GF-D8 (cell line): ENCODE measurements at regions not wholly inside any gene's neighbourhood (a gene's known extent, or its start where the extent isn't known, plus 50 kb on each side); places are given as distances from the start of the nearest gene placed in this dataset.

Experiments
- DNase-seq: peaks from one replicate; lab custom pipeline; 2025; lab: John Stamatoyannopoulos, UW

DNA sequence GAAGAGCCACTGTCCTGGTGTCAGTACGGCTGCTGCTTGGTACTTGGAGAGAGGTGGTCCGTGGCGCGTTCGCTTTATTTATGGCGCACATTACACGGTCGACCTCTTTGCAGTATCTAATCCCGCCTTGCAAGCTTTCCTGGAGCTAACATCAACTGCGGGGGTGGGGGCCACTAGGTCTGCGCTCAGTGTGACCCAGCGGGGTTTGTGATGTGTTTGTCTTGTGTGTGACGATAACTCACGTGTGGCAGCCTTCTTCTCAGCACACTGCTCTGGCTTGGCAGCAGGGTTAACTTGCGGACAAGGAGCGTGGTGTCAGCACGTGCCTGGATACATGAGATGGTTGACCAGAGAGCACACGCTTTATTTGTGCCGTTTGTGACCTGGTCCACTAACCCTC lies 122.2 kb upstream of the RTL1 start:
- DNase-seq = no peak

DNA sequence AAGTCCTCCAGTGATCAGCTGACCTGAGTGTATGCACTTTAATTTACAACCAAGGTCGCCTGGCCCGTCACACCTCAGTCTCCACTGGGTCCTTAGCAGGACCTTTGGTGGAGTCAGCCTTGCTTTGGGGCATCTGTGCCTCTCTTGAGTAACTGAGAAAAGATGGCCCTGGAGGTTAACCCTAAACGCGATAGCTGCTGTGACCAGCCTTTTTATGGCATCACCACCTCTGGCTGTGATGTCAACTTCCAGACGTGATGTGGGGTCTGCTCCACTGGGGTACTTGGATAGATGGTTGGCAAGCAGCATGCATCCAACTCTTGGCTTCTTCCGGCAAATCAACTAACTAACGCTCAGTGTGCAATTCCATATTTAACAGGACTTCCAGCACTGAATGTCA lies 122.8 kb upstream of the RTL1 start:
- DNase-seq = no peak

DNA sequence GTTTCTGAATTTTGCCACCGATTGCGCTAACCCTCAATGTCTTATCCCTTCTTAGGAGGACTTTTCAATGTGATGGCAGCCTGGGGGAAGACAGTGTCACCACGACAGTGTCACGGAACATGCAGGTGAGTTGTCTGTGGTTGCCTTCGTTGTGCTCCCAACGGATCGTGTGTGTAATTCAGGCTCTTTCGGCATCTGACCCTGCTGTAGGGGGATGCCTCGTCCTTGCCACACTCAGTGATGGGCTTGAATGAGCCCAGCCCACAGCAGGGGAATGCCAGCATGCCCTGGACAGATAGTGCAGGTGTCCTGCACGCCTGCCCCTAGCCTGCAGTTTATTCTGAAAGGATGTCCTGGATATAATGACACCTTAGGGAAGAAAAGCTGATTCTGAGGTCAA lies 123.8 kb upstream of the RTL1 start:
- no peak for DNase-seq

DNA sequence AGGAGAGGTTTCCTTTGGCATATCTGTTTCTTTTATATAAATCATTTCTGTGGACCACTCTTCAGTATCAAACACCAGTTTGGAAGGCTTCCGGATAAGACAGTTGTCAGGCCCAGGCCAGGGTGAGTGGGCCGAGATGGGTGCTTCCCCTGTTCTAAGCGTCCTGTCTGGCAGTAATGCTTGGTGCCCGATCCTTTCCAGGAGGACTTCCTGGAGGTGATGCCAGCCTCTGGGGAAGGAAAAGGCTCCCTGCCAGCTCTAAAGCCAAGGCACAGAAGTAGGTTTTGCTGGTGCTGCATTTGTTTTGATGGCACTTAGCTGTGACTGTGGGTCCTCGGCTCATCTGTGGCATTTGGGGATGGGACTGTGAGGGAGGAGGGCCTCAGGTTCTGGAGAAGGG lies 124.4 kb upstream of the RTL1 start:
- DNase-seq = no peak

DNA sequence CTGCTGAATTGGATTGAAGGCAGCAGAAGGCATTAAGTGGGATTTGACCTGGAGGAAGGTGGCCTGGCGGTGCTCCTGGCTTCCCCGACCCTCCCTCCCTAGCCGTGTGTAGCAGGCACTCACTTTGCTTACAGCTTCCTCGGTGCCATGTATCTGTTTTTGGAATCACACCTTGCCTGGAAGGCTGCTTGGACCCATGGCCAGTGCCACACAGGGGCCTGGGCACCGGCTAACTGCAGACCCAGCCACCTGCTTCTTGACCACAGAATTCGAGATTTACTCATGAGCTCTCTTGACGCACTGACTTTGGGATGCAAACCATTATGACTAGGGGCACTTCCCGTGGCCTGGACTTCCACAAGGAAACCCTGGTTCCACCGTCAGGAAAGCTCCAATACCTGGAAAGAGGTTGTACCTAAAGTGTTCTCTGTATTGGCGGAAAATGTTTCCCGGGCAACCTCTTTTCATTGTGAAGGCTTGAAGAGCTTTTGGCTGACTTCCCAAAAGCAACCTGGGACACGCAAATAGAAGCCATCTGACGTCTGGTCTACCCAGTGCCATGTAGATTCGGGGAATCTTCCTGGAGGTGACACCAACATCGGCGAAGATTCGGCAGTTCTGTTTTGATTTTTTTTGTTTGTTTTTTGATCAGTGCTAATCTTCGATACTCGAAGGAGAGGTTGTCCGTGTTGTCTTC lies 125.6 kb upstream of the RTL1 start:
- DNase-seq = no peak

DNA sequence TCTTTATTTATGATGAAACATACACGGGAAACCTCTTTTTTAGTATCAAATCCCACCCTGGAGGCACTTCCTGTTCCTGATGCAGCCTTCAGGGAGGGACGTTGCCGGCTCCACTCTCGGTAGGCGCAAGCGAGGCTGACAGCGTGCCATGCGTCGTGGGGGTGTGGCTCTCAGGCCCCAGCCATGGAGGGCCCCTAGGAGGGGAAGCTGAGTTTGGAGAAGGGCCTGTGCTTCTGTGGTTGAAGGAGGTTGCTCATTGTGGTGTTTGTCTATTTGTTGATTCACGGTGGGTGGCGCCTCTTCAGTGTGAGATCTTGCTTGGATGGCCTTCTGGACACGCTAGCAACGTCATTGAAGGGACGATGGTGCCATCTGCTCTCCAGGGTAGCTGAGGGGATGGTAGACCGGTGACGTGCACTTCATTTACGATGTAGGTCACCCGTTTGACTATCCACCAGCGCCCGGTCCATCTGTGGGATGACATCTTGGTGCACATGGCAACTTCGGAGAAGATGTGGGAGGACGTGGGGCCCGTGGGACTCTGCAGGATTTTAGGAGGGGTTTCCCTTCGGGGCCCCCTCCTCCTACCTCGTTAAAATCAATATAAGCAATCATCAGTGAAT lies 126.3 kb upstream of the RTL1 start:
- DNase-seq = no peak

DNA sequence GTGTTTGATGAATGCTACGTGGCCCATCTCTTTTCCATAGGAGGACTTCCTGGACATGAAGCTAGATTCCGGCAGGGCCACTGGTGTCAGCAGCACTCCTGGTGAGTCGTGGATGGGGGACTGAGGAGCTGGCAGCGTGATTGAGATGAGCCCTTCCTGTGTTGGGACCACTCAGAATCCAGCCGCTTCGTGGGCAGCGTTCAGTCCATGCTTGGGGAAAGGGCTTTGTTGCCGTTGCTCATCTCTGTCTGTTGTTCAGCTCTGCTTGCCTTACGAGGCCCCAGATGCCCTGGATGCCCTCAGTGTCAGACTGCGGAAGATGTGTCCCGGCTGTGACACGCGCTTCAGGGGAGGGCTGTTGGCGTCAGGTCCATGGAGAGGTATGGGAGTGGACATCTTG lies 127.1 kb upstream of the RTL1 start:
- DNase-seq = no peak

GRCh38 chr14:101031186-101031585 lies 127.7 kb upstream of the RTL1 start:
- DNase-seq = no peak

- DNase-seq = no peak
Measured at GRCh38 chr14:101031721-101032120, 128.2 kb upstream of the RTL1 start.

- DNase-seq = no peak
Measured at GRCh38 chr14:101032433-101032832, 128.9 kb upstream of the RTL1 start.

DNA sequence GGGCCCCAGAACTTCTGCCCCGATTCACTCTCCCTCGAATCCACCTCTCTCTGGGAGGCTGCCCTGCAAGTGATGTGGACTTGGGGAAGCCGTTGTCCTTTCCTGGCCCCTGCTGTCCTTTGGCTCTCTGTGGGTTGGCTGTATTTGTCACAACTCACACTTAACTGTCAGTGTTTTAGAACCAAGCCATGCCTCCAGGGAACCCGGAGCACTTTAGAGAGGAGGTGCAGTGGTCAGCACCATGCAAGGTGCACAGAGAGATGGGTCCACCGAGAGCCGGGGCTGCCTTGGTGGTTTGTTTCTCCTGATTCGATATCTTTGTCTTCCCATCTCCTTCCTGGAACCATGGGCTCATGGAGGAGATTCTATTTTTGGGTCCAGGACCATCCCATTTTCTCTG lies 129.5 kb upstream of the RTL1 start:
- DNase-seq = no peak

GRCh38 chr14:101033446-101034165 lies 130.1 kb upstream of the RTL1 start:
- DNase-seq = no peak

DNA sequence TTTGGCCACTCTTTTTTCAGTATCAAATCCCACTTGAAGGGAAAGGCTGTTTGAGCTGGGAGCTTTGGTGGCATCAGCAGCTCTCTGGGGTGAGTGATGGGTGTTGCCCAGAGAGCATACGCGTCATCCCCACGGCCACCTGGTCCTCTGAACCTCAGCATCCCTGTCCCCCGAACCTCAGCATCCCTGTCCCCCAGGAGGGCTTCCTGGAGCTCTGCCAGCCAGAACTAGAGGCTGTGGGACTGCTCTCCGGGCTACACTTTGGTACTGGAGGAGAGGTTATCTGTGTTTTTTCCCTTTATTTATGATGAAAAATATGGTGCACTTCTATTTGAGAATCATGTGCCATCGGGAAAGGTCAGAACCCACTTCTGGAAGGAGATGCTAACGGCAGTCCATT lies 131.5 kb upstream of the RTL1 start:
- DNase-seq = no peak

GRCh38 chr14:101035466-101036225 lies 132.1 kb upstream of the RTL1 start:
- no peak for DNase-seq

DNA sequence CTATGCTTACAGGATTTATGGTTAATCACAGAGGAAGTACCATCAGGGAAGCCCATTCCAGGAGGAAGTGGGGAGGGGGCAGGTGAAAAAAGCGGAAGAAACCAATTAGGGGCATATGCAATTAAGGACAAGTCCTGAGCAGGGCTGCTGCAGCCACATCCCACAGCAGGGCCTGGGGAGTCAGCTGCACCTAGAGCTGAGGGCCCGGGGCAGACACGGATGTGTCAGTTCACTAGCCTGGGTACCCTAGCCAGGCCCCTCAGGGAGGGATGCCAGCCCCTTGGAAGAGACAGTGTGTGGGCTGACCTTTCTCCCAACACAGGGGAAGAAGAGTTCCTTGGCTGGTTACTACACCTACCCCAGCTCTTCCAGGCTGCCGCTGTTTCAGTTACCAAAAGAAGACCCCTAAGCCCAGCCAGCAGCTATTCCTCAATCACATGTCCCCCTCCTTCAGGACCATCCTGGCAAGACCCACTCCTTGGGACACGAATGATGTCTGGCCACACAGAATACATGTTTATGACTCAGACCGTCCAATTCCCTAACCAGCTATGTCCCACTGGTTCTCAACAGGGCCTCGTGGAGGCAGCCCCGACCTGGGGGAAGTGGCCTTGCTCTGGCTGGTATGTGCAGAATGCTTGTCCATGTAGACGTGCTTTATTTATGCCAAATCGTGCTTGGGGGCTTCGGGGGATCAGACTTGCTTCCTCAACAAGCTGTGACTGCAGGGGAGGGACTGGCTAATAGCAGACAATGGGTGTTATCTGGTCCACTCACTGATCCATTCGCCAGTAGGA lies 133.7 kb upstream of the RTL1 start:
- no peak for DNase-seq

GRCh38 chr14:101039031-101039754 lies 135.7 kb upstream of the RTL1 start:
- no peak for DNase-seq

DNA sequence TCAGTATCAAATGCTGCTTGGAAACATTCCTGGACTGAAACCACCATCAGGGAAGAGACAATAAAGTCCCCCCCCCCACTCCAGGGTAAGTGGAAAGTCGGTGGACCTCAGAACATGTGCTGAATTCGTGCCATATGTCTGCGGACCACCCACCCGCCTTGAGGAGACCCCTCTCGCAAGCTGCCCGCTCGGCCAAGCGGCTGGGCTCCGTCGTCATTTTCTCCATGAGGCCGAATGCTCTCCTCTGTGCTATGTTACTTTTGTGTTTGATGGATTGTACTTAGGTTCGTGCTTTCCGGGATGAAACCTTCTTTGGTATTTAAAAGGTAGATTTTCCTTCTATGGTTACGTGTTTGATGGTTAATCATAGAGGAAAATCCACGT lies 136.2 kb upstream of the RTL1 start:
- DNase-seq = no peak

DNA sequence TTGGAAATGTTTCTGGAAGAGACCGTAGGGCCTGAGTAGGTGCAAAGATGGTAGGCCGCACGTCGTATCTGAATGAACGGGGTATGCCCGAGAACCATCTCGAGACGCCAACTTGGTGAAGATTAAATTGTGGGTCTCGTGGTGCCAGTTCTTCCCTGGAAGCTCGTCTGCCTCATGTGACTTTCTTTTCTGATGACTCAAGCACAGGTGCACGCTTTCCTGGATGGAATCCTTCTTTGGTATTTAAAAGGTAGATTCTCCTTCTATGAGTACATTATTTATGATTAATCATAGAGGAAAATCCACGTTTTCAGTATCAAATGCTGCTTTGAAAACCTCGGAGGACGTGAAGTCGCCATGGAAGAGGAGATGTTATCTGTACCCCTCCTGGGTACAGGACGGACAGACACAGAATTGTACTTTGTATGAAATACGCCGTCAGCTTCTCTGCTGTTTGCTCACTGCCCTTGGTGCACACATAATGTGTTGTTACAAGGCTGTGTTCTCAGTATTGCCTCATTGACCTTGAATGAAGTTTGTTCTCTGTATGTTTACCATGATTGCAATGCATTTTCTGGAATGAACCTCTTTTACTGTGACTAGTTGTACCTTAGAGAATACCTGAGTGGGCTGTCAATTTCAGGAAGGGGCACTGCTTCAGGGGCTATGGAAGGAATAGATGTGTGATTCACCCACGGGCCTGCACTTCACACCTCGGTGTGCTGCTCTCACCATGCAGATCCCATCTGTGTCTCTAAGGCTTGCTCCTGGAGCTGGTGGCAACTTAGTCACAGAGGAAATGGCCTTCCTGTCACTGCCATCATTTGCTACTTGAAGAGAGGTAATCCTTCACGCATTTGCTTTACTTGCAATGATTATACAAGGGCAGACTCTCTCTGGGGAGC lies 137.3 kb upstream of the RTL1 start:
- DNase-seq = no peak

- no peak for DNase-seq
Measured at GRCh38 chr14:101043891-101044290, 140.4 kb upstream of the RTL1 start.

DNA sequence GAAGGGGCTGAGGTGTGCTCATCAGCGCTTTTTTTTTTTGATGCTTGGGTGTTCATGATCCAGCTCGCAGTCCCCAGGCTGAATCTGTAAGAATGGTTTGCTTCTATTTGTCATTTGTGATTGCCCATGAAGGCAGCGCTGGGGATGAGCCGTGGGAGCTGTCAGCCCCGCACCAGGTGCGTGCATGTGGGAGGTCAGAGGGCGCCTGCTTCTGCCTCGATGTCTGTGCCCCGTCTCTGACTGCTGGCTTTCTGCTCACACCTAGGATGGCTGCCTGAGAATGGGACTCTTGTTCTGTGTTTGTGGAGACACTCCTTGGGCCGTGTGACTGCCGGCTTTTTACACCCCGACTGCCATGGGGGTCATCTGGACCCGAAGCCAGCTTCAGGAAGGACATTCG lies 141.2 kb upstream of the RTL1 start:
- DNase-seq = no peak
